ENCODE measurements at regions not wholly inside any gene's neighbourhood (a gene's known extent, or its start where the extent isn't known, plus 50 kb on each side); places are given as distances from the start of the nearest gene placed in this dataset.
"Not testable (repeated sequence)": the region's sequence is repeated elsewhere in the genome, so short reads cannot be mapped to it uniquely, and the experiment has no call there.

- DNase-seq (ENCODE audit: extremely low spot score, insufficient read length, low read depth) = no peak
- FAIRE-seq = no peak
These were observed 375.6 kb downstream of the KCNA4 start for GRCh38 chr11:29641201-29641600.

- DNase-seq (ENCODE audit: extremely low spot score, insufficient read length, low read depth) (no peak), FAIRE-seq (no peak)
These were observed 382.1 kb downstream of the KCNA4 start for GRCh38 chr11:29634744-29635143.

GRCh38 chr11:29634244-29634643 is 382.6 kb downstream of the KCNA4 start:
- no peak for DNase-seq (ENCODE audit: extremely low spot score, insufficient read length, low read depth)
- no peak for FAIRE-seq

- FAIRE-seq = no peak
- DNase-seq (ENCODE audit: extremely low spot score, insufficient read length, low read depth) = no peak
These were observed 387.5 kb downstream of the KCNA4 start for GRCh38 chr11:29629286-29629685.

- DNase-seq (ENCODE audit: extremely low spot score, insufficient read length, low read depth) (no peak), FAIRE-seq (no peak)
These were observed 388.2 kb downstream of the KCNA4 start for GRCh38 chr11:29628609-29629008.

GRCh38 chr11:29627541-29627940 is 389.3 kb downstream of the KCNA4 start:
- FAIRE-seq (no peak), DNase-seq (ENCODE audit: extremely low spot score, insufficient read length, low read depth) (no peak)

- DNase-seq (ENCODE audit: extremely low spot score, insufficient read length, low read depth) = no peak
- FAIRE-seq = no peak
These were observed 393.6 kb downstream of the KCNA4 start for GRCh38 chr11:29623144-29623722.

- FAIRE-seq = no peak
- DNase-seq (ENCODE audit: extremely low spot score, insufficient read length, low read depth) = no peak
These were observed 400.2 kb downstream of the KCNA4 start for GRCh38 chr11:29616611-29617010.

GRCh38 chr11:29612423-29612822 is 404.4 kb downstream of the KCNA4 start:
- DNase-seq (ENCODE audit: extremely low spot score, insufficient read length, low read depth) (no peak), FAIRE-seq (no peak)

GRCh38 chr11:29606330-29607031 is 410.3 kb downstream of the KCNA4 start:
- FAIRE-seq (no peak), DNase-seq (ENCODE audit: extremely low spot score, insufficient read length, low read depth) (no peak)

- not testable (repeated sequence) for FAIRE-seq; DNase-seq (ENCODE audit: extremely low spot score, insufficient read length, low read depth)
These were observed 416.7 kb downstream of the KCNA4 start for GRCh38 chr11:29600151-29600575.

GRCh38 chr11:29584342-29584741 is 432.5 kb downstream of the KCNA4 start:
- DNase-seq (ENCODE audit: extremely low spot score, insufficient read length, low read depth) (no peak), FAIRE-seq (no peak)

- DNase-seq (ENCODE audit: extremely low spot score, insufficient read length, low read depth) (no peak), FAIRE-seq (no peak)
These were observed 438.0 kb downstream of the KCNA4 start for GRCh38 chr11:29578806-29579205.

GRCh38 chr11:29564486-29564885 is 452.3 kb downstream of the KCNA4 start:
- FAIRE-seq = no peak
- DNase-seq (ENCODE audit: extremely low spot score, insufficient read length, low read depth) = no peak

- FAIRE-seq = no peak
- DNase-seq (ENCODE audit: extremely low spot score, insufficient read length, low read depth) = no peak
These were observed 454.6 kb downstream of the KCNA4 start for GRCh38 chr11:29562183-29562582.

- FAIRE-seq (no peak), DNase-seq (ENCODE audit: extremely low spot score, insufficient read length, low read depth) (no peak)
These were observed 462.8 kb downstream of the KCNA4 start for GRCh38 chr11:29553990-29554389.

- DNase-seq (ENCODE audit: extremely low spot score, insufficient read length, low read depth) (no peak), FAIRE-seq (no peak)
These were observed 478.3 kb downstream of the KCNA4 start for GRCh38 chr11:29538339-29539036.

- DNase-seq (ENCODE audit: extremely low spot score, insufficient read length, low read depth) (no peak), FAIRE-seq (no peak)
These were observed 482.0 kb downstream of the KCNA4 start for GRCh38 chr11:29534836-29535235.

GRCh38 chr11:29530961-29531360 is 485.9 kb downstream of the KCNA4 start:
- DNase-seq (ENCODE audit: extremely low spot score, insufficient read length, low read depth) (no peak), FAIRE-seq (no peak)

GRCh38 chr11:29527391-29527936 is 489.4 kb downstream of the KCNA4 start:
- DNase-seq (ENCODE audit: extremely low spot score, insufficient read length, low read depth) = no peak
- no peak for FAIRE-seq

All from GM18507 (cell line).